ES-I3 (cell line): ENCODE measurements at regions not wholly inside any gene's neighbourhood (a gene's known extent, or its start where the extent isn't known, plus 50 kb on each side); places are given as distances from the start of the nearest gene placed in this dataset.

ENCODE experiments used
- H3K36me3 ChIP-seq: 2 replicates; pipeline ENCODE4 v1.6.1; 2013; ENCODE audit warnings: mild to moderate bottlenecking, low read length, control low read depth, moderate library complexity; ENCODE audit not compliant: insufficient read depth
- H3K4me1 ChIP-seq: 2 replicates; pipeline ENCODE4 v1.6.1; 2013; ENCODE audit warnings: mild to moderate bottlenecking, control low read depth, low read length; ENCODE audit not compliant: insufficient read depth
- H3K9ac ChIP-seq: 2 replicates; pipeline ENCODE4 v1.6.1; 2013; ENCODE audit warnings: low read depth, mild to moderate bottlenecking, low read length, moderate library complexity
- H3K9me3 ChIP-seq: 2 replicates; pipeline ENCODE4 v1.6.1; 2013; ENCODE audit warnings: mild to moderate bottlenecking, low read length, moderate library complexity; ENCODE audit not compliant: control insufficient read depth, insufficient read depth

- no peak overlapping the region for H3K9ac ChIP-seq
- H3K4me1 ChIP-seq, result no peaks in the 10 kb centered on the region
- no peaks in the 10 kb centered on the region; the same call in 1 of the 2 replicates for H3K9me3 ChIP-seq
- H3K36me3 ChIP-seq, result no peaks in the 10 kb centered on the region
Measured at GRCh38 chr4:136922066-136922465, 610.2 kb downstream of the PCDH18 start.

- Histone ChIP-seq H3K9ac (no peak overlapping the region), H3K9me3 (no peaks in the 10 kb centered on the region; the same call in 1 of the 2 replicates), H3K4me1 (no peaks in the 10 kb centered on the region), H3K36me3 (no peaks in the 10 kb centered on the region)
Measured at GRCh38 chr4:136920092-136920881, 612.0 kb downstream of the PCDH18 start.

- Histone ChIP-seq H3K9ac (no peak overlapping the region), H3K36me3 (no peaks in the 10 kb centered on the region), H3K4me1 (no peaks in the 10 kb centered on the region), H3K9me3 (no peaks in the 10 kb centered on the region; the same call in 1 of the 2 replicates)
Measured at GRCh38 chr4:136918772-136919171, 613.5 kb downstream of the PCDH18 start.

- H3K9ac ChIP-seq, result no peak overlapping the region
- no peaks in the 10 kb centered on the region for H3K4me1 ChIP-seq
- H3K9me3 ChIP-seq, result no peaks in the 10 kb centered on the region; the same call in 1 of the 2 replicates
- H3K36me3 ChIP-seq, result no peaks in the 10 kb centered on the region
Measured at GRCh38 chr4:136917312-136918110, 614.8 kb downstream of the PCDH18 start.

GRCh38 chr4:136909626-136910025 lies 622.7 kb downstream of the PCDH18 start:
- peaks cover 12% of the 10 kb centered on the region; the same call in 1 of the 2 replicates for H3K4me1 ChIP-seq
- H3K36me3 ChIP-seq, result no peaks in the 10 kb centered on the region
- no peak overlapping the region for H3K9ac ChIP-seq
- H3K9me3 ChIP-seq, result no peaks in the 10 kb centered on the region

GRCh38 chr4:136908122-136908521 lies 624.2 kb downstream of the PCDH18 start:
- Histone ChIP-seq H3K4me1 (peaks cover 12% of the 10 kb centered on the region; the same call in 1 of the 2 replicates), H3K36me3 (no peaks in the 10 kb centered on the region), H3K9ac (no peak overlapping the region), H3K9me3 (no peaks in the 10 kb centered on the region)

- Histone ChIP-seq H3K9ac (no peak overlapping the region), H3K36me3 (no peaks in the 10 kb centered on the region), H3K4me1 (0 out of 2 replicates have a peak, but pooled peaks cover 6% of the 10 kb centered on the region), H3K9me3 (no peaks in the 10 kb centered on the region)
Measured at GRCh38 chr4:136900696-136901095, 631.6 kb downstream of the PCDH18 start.

GRCh38 chr4:136898590-136899248 lies 633.6 kb downstream of the PCDH18 start:
- Histone ChIP-seq H3K9ac (no peak overlapping the region), H3K36me3 (no peaks in the 10 kb centered on the region), H3K4me1 (0 out of 2 replicates have a peak, but pooled peaks cover 6% of the 10 kb centered on the region), H3K9me3 (no peaks in the 10 kb centered on the region)

GRCh38 chr4:136893573-136893972 lies 638.7 kb downstream of the PCDH18 start:
- Histone ChIP-seq H3K36me3 (no peaks in the 10 kb centered on the region), H3K4me1 (no peaks in the 10 kb centered on the region), H3K9me3 (no peaks in the 10 kb centered on the region), H3K9ac (no peak overlapping the region)

GRCh38 chr4:136881666-136882065 lies 650.6 kb downstream of the PCDH18 start:
- Histone ChIP-seq H3K9me3 (no peaks in the 10 kb centered on the region), H3K36me3 (no peaks in the 10 kb centered on the region), H3K9ac (no peak overlapping the region), H3K4me1 (no peaks in the 10 kb centered on the region)

- H3K4me1 ChIP-seq, result no peaks in the 10 kb centered on the region
- H3K9ac ChIP-seq, result no peak overlapping the region
- no peaks in the 10 kb centered on the region for H3K9me3 ChIP-seq
- H3K36me3 ChIP-seq, result no peaks in the 10 kb centered on the region
Measured at GRCh38 chr4:136873555-136873954, 658.7 kb downstream of the PCDH18 start.

- Histone ChIP-seq H3K4me1 (no peaks in the 10 kb centered on the region; the same call in 1 of the 2 replicates), H3K9ac (no peak overlapping the region), H3K36me3 (no peaks in the 10 kb centered on the region)
Measured at GRCh38 chr4:136867465-136867864, 664.8 kb downstream of the PCDH18 start.

GRCh38 chr4:136865526-136865925 lies 666.8 kb downstream of the PCDH18 start:
- no peaks in the 10 kb centered on the region for H3K9me3 ChIP-seq
- no peaks in the 10 kb centered on the region; the same call in 1 of the 2 replicates for H3K4me1 ChIP-seq

More at GRCh38 chr4:136867465-136867864, 664.8 kb downstream of the PCDH18 start:
- no peaks in the 10 kb centered on the region for H3K9me3 ChIP-seq

GRCh38 chr4:136864604-136865185 lies 667.6 kb downstream of the PCDH18 start:
- H3K9me3 ChIP-seq, result no peaks in the 10 kb centered on the region
- H3K9ac ChIP-seq, result no peak overlapping the region
- H3K4me1 ChIP-seq, result no peaks in the 10 kb centered on the region; the same call in 1 of the 2 replicates
- no peaks in the 10 kb centered on the region for H3K36me3 ChIP-seq

More at GRCh38 chr4:136865526-136865925, 666.8 kb downstream of the PCDH18 start:
- Histone ChIP-seq H3K9ac (no peak overlapping the region), H3K36me3 (no peaks in the 10 kb centered on the region)
